Kidney epithelial cell (primary cell): ENCODE measurements at regions not wholly inside any gene's neighbourhood (a gene's known extent, or its start where the extent isn't known, plus 50 kb on each side); places are given as distances from the start of the nearest gene placed in this dataset.

ENCODE experiments used
- DNase-seq: peaks from one replicate; pipeline ENCODE4 v3.0.0-alpha.2; 2010; ENCODE audit warnings: low read depth
- H3K27me3 ChIP-seq: 2 replicates; pipeline ENCODE4 v1.6.0; 2011; ENCODE audit warnings: low read length; ENCODE audit not compliant: control insufficient read depth, insufficient read depth
- H3K36me3 ChIP-seq: 2 replicates; pipeline ENCODE4 v1.5.1; 2011; ENCODE audit warnings: low read length; ENCODE audit not compliant: control insufficient read depth, insufficient read depth
- H3K4me3 ChIP-seq: 2 replicates; pipeline ENCODE4 v1.5.1; 2011; ENCODE audit warnings: low read depth, mild to moderate bottlenecking, control low read depth, low read length
- CTCF ChIP-seq: IDR thresholded peaks from 2 replicates; pipeline ENCODE4 v1.5.1; 2011; ENCODE audit warnings: mild to moderate bottlenecking, moderate library complexity, low read length, control low read depth, inconsistent platforms; ENCODE audit not compliant: insufficient read depth, poor library complexity, severe bottlenecking

GRCh38 chr5:103367702-103368101 is 109.1 kb downstream of the MACIR start:
- TF ChIP-seq CTCF = no peak
- DNase-seq = no peak
- H3K36me3 ChIP-seq = no peaks in the 10 kb centered on the region
- no peaks in the 10 kb centered on the region for H3K27me3 ChIP-seq
- no peak overlapping the region for H3K4me3 ChIP-seq

GRCh38 chr5:103366918-103367549 is 108.5 kb downstream of the MACIR start:
- no peak for TF ChIP-seq CTCF
- Histone ChIP-seq H3K36me3 (no peaks in the 10 kb centered on the region), H3K27me3 (no peaks in the 10 kb centered on the region), H3K4me3 (no peak overlapping the region)
- no peak for DNase-seq

- no peaks in the 10 kb centered on the region for H3K27me3 ChIP-seq
- H3K36me3 ChIP-seq = no peaks in the 10 kb centered on the region
- no peak for TF ChIP-seq CTCF
- DNase-seq = peak; percentile 18
- no peak overlapping the region for H3K4me3 ChIP-seq
These were observed 105.5 kb downstream of the MACIR start for GRCh38 chr5:103364074-103364473.

- peak; percentile 32 for DNase-seq
- Histone ChIP-seq H3K36me3 (no peaks in the 10 kb centered on the region), H3K4me3 (no peak overlapping the region), H3K27me3 (no peaks in the 10 kb centered on the region)
- no peak for TF ChIP-seq CTCF
These were observed 103.6 kb downstream of the MACIR start for GRCh38 chr5:103362211-103362610.

- Histone ChIP-seq H3K36me3 (no peaks in the 10 kb centered on the region), H3K27me3 (no peaks in the 10 kb centered on the region), H3K4me3 (no peak overlapping the region)
- TF ChIP-seq CTCF = no peak
- DNase-seq = no peak
These were observed 101.9 kb downstream of the MACIR start for GRCh38 chr5:103360475-103360874.
